Naive thymus-derived CD4-positive, alpha-beta T cell (primary cell): ENCODE measurements at regions not wholly inside any gene's neighbourhood (a gene's known extent, or its start where the extent isn't known, plus 50 kb on each side); places are given as distances from the start of the nearest gene placed in this dataset.

Experiments
- ATAC-seq: fragments of 150-1000 bp; cut with Tn5 transposase; 2 replicates; pipeline ENCODE4 v1.10.0; 2021; ENCODE audit warnings: mild to moderate bottlenecking, moderate library complexity
- CTCF ChIA-PET: fragments of 350-600 bp; sonication (Branson Sonifier 250); formaldehyde crosslinking; loops from one replicate; lab custom pipeline; 2021; ENCODE audit warnings: antibody characterized with exemption; lab: Charles Lee
- POLR2A ChIA-PET: fragments of 350-600 bp; sonication (Branson Sonifier 250); formaldehyde crosslinking; loops from one replicate; lab custom pipeline; 2021; ENCODE audit warnings: antibody characterized with exemption, inconsistent platforms; lab: Charles Lee
- DNase-seq, 9 donors: peaks; one replicate each; pipeline versions ENCODE4 v3.0.0 to v3.0.0-alpha.2; 2020 to 2022; ENCODE audit warnings: mixed read lengths in 1 of 9
- H3K27ac ChIP-seq: one replicate; pipeline ENCODE4 v1.7.0; 2013; ENCODE audit warnings: mild to moderate bottlenecking, low read depth, low read length, moderate library complexity
- H3K27me3 ChIP-seq, 2 donors: one replicate each; pipeline ENCODE4 v1.7.0; 2013; ENCODE audit warnings: low read length in 2 of 2, mild to moderate bottlenecking in 2 of 2, moderate library complexity in 2 of 2; ENCODE audit not compliant: control insufficient read depth in 2 of 2, insufficient read depth in 2 of 2
- H3K36me3 ChIP-seq, 3 experiments: 1 replicate in 2 of 3; 2 replicates in 1 of 3; pipeline ENCODE4 v1.7.0; 2013; ENCODE audit warnings: low read length in 3 of 3, mild to moderate bottlenecking in 3 of 3, moderate library complexity in 1 of 3; ENCODE audit not compliant: insufficient read depth in 3 of 3, control insufficient read depth in 2 of 3
- H3K4me1 ChIP-seq, 2 donors: one replicate each; pipeline ENCODE4 v1.7.0; 2013; ENCODE audit warnings: low read length in 2 of 2, mild to moderate bottlenecking in 2 of 2, moderate library complexity in 1 of 2; ENCODE audit not compliant: control insufficient read depth in 2 of 2, insufficient read depth in 2 of 2
- H3K4me3 ChIP-seq: 2 replicates; pipeline ENCODE4 v1.7.0; 2013; ENCODE audit warnings: mild to moderate bottlenecking, low read length
- H3K9me3 ChIP-seq, 3 experiments: 1 replicate in 2 of 3; 2 replicates in 1 of 3; pipeline ENCODE4 v1.7.0; 2013; ENCODE audit warnings: low read length in 3 of 3; ENCODE audit not compliant: control insufficient read depth in 2 of 3
- H3K27ac Mint-ChIP-seq, 9 donors: one replicate each; pipeline ENCODE4 v1.8.0; 2020 to 2022; ENCODE audit warnings: mixed read lengths in 9 of 9, mild to moderate bottlenecking in 8 of 9, moderate library complexity in 5 of 9, inconsistent platforms in 2 of 9
- H3K27me3 Mint-ChIP-seq, 5 donors: one replicate each; pipeline ENCODE4 v1.8.0; 2021 to 2022; ENCODE audit warnings: mixed read lengths in 5 of 5, mild to moderate bottlenecking in 1 of 5
- H3K36me3 Mint-ChIP-seq, 5 donors: one replicate each; pipeline ENCODE4 v1.8.0; 2020 to 2022; ENCODE audit warnings: mixed read lengths in 5 of 5, mild to moderate bottlenecking in 3 of 5, inconsistent platforms in 1 of 5
- H3K4me1 Mint-ChIP-seq, 7 donors: one replicate each; pipeline ENCODE4 v1.8.0; 2020 to 2022; ENCODE audit warnings: mixed read lengths in 7 of 7, mild to moderate bottlenecking in 3 of 7, inconsistent platforms in 1 of 7
- H3K4me3 Mint-ChIP-seq, 10 donors: one replicate each; pipeline ENCODE4 v1.8.0; 2020 to 2022; ENCODE audit warnings: mild to moderate bottlenecking in 10 of 10, mixed read lengths in 10 of 10, moderate library complexity in 6 of 10, inconsistent platforms in 2 of 10
- H3K9me3 Mint-ChIP-seq, 11 donors: one replicate each; pipeline ENCODE4 v1.8.0; 2020 to 2022; ENCODE audit warnings: mixed read lengths in 11 of 11, mild to moderate bottlenecking in 4 of 11, inconsistent platforms in 1 of 11, moderate library complexity in 1 of 11
- intact Hi-C, 2 donors: fragments of 100-400 bp; cut with micrococcal nuclease; formaldehyde crosslinking; loops; one replicate each; pipeline ENCODE4 v1.15.1; 2023

DNA sequence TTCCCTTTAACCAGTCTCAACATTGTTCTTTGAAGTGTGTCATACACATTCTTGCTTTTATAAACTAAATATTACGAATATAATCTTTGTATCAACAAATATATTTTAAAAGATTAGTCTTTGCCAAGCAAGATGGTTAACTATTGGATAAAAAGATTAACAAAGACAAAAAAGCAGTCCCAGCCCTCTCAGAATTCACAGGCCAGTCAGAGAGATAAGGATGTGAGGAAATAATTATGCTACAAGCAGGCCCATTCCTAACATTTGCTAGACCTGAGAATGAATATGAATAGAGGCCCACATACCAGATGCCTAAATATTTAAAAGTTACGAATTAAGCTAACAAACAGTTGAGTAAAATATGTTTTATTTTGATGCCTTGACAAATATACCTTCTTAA lies 457.7 kb downstream of the CETN3 start:
- H3K4me3 Mint-ChIP-seq = no peak overlapping the region
- no peak overlapping the region for H3K4me3 ChIP-seq
- no peaks in the 10 kb centered on the region for H3K4me1 ChIP-seq
- DNase-seq = no peak
- H3K27ac Mint-ChIP-seq = no peak overlapping the region
- ATAC-seq = no peak
- no peaks in the 10 kb centered on the region for H3K36me3 Mint-ChIP-seq
- H3K9me3 ChIP-seq = no peaks in the 10 kb centered on the region
- no peaks in the 10 kb centered on the region for H3K4me1 Mint-ChIP-seq
- peaks cover 0 to 9% (median 0%) of the 10 kb centered on the region in 11 donors for H3K9me3 Mint-ChIP-seq
- H3K27me3 Mint-ChIP-seq = no peaks in the 10 kb centered on the region
- no peaks in the 10 kb centered on the region for H3K27me3 ChIP-seq
- no peaks in the 10 kb centered on the region for H3K36me3 ChIP-seq
- no peak overlapping the region for H3K27ac ChIP-seq
- POLR2A ChIA-PET = no interaction called here
- intact Hi-C loops = no loop called here
- CTCF ChIA-PET = no interaction called here

DNA sequence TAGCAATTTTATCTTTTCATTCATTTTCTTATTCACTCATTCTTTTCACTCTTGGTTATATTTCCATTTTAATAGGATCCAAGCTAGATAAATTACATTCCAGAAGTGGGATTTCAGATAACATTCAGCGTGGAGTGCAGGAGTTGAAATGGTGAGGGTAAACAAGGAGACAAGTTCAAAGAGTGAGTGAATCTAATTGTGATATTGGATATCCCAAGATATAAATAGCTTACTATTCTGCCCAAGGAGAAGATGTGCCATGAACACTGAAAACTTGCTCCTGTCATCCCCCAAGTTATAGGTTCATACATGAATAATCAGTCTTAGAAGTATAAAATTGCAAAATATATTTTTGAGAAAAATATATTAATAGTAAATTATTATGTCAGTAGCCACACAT lies 459.3 kb downstream of the CETN3 start:
- Histone ChIP-seq H3K27me3 (no peaks in the 10 kb centered on the region), H3K27ac (no peak overlapping the region), H3K4me1 (no peaks in the 10 kb centered on the region), H3K4me3 (no peak overlapping the region), H3K9me3 (no peaks in the 10 kb centered on the region), H3K36me3 (no peaks in the 10 kb centered on the region)
- Mint-ChIP-seq H3K27ac (no peak overlapping the region), H3K4me3 (no peak overlapping the region), H3K36me3 (no peaks in the 10 kb centered on the region), H3K4me1 (no peaks in the 10 kb centered on the region), H3K27me3 (no peaks in the 10 kb centered on the region), H3K9me3 (peaks cover 0 to 9% (median 0%) of the 10 kb centered on the region in 11 donors)
- intact Hi-C loops = no loop called here
- POLR2A ChIA-PET = no interaction called here
- CTCF ChIA-PET = no interaction called here
- ATAC-seq (no peak), DNase-seq (no peak)

DNA sequence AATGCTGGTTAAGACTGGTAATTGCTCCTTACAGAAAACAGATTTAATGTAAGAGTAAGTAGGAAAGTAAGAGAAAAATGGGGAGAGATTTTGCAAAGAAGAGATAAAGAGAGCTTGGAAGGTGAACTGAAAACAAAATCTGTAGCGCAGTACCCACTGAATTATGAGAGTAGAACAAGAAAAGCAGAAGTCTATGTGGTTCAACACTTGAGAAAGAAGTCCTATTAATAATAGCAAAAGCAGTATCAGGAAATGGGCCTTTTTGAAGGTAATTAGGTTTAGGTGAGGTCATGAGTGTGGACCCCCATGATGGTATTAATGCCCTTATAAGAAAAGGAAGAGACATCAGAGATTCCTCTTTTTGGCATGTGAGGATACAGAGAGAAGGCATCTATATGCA lies 460.6 kb downstream of the CETN3 start:
- no peaks in the 10 kb centered on the region for H3K4me1 Mint-ChIP-seq
- Histone ChIP-seq H3K9me3 (no peaks in the 10 kb centered on the region), H3K36me3 (no peaks in the 10 kb centered on the region), H3K4me1 (no peaks in the 10 kb centered on the region), H3K4me3 (no peak overlapping the region), H3K27ac (no peak overlapping the region), H3K27me3 (no peaks in the 10 kb centered on the region)
- H3K9me3 Mint-ChIP-seq = peaks cover 0 to 9% (median 0%) of the 10 kb centered on the region in 11 donors
- H3K4me3 Mint-ChIP-seq = no peak overlapping the region
- no peak for DNase-seq
- ChIA-PET POLR2A (no interaction called here), CTCF (no interaction called here)
- no peaks in the 10 kb centered on the region for H3K27me3 Mint-ChIP-seq
- ATAC-seq = no peak
- H3K36me3 Mint-ChIP-seq = no peaks in the 10 kb centered on the region
- no peak overlapping the region for H3K27ac Mint-ChIP-seq
- intact Hi-C loops = no loop called here

DNA sequence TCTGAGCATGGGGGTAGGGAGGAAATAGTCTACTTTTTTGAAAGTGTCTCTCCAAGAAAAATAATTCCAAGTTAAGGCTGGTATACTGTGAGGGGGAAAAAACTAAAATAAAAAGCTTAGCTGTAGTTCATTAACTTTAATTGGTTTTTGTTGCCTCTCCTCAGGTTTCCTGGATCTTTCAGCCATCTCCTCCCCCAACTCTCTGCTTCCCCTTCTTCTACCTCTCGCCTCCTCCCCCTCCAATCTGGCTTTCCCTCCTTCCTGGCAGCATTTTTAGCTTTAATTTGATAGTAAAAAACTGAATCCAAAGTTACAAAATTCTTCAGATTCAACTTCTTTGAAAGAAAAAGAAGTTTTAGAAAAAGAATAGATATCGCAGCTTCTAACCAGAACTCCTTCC lies 462.6 kb downstream of the CETN3 start:
- no peak for ATAC-seq
- no peaks in the 10 kb centered on the region for H3K36me3 ChIP-seq
- H3K4me3 ChIP-seq = no peak overlapping the region
- Mint-ChIP-seq H3K27me3 (no peaks in the 10 kb centered on the region), H3K4me3 (no peak overlapping the region), H3K4me1 (no peaks in the 10 kb centered on the region), H3K36me3 (no peaks in the 10 kb centered on the region), H3K9me3 (peaks cover 0 to 3% (median 0%) of the 10 kb centered on the region in 11 donors), H3K27ac (no peak overlapping the region)
- H3K9me3 ChIP-seq = no peaks in the 10 kb centered on the region
- no peak overlapping the region for H3K27ac ChIP-seq
- no peaks in the 10 kb centered on the region for H3K4me1 ChIP-seq
- intact Hi-C loops = no loop called here
- no peak for DNase-seq
- POLR2A ChIA-PET = no interaction called here
- CTCF ChIA-PET = no interaction called here
- H3K27me3 ChIP-seq = no peaks in the 10 kb centered on the region

DNA sequence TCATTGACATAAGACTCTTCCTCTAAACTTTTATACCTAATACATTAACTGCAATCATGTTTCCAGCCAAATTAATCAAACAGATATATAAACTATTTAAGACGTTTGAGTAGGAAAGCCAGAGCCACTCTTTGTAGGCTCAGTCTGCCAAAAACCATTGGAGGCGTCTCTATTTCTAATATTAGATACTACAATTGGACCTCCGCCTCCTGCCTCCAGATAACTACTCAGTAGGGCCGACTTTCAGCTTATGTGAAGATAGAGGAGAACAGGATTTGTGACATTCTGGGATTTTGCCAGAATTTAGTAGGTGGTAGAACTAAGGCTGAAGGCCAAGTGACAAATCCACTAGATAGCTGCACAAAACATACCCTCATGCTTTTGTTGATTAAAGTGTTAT lies 463.0 kb downstream of the CETN3 start:
- no peaks in the 10 kb centered on the region for H3K27me3 ChIP-seq
- intact Hi-C loops = no loop called here
- no peak overlapping the region for H3K4me3 Mint-ChIP-seq
- no peaks in the 10 kb centered on the region for H3K27me3 Mint-ChIP-seq
- ATAC-seq = no peak
- H3K27ac ChIP-seq = no peak overlapping the region
- ChIA-PET POLR2A (no interaction called here), CTCF (no interaction called here)
- H3K4me1 Mint-ChIP-seq = no peaks in the 10 kb centered on the region
- H3K9me3 ChIP-seq = no peaks in the 10 kb centered on the region
- H3K4me3 ChIP-seq = no peak overlapping the region
- no peak overlapping the region for H3K27ac Mint-ChIP-seq
- no peaks in the 10 kb centered on the region for H3K36me3 ChIP-seq
- no peak for DNase-seq
- peaks cover 0 to 4% (median 0%) of the 10 kb centered on the region in 11 donors for H3K9me3 Mint-ChIP-seq
- H3K4me1 ChIP-seq = no peaks in the 10 kb centered on the region
- H3K36me3 Mint-ChIP-seq = no peaks in the 10 kb centered on the region

DNA sequence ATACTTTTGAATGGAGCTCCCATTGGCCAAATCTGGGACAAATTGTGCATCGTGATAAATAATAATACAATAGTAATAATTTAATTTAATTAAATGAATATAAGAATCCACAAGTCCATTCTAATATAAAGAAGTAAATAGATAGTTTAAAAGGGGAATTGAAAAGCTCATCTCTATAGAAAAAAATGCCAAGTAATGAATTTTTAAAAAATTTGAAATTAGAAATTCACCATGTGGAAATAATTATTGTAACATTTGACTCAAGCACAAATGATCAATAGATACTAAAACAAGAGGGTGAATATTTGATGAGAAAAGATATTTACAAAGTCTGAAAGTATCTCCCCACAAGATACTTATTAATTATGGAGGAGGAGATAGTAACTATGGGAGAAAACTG lies 467.4 kb downstream of the CETN3 start:
- DNase-seq (no peak), ATAC-seq (no peak)
- Mint-ChIP-seq H3K27me3 (no peaks in the 10 kb centered on the region), H3K9me3 (peaks cover 0 to 2% (median 0%) of the 10 kb centered on the region in 11 donors), H3K4me1 (no peaks in the 10 kb centered on the region), H3K36me3 (no peaks in the 10 kb centered on the region), H3K4me3 (no peak overlapping the region), H3K27ac (no peak overlapping the region)
- H3K27ac ChIP-seq = no peak overlapping the region
- no peak overlapping the region for H3K4me3 ChIP-seq
- no peaks in the 10 kb centered on the region for H3K9me3 ChIP-seq
- H3K36me3 ChIP-seq = no peaks in the 10 kb centered on the region
- H3K4me1 ChIP-seq = no peaks in the 10 kb centered on the region
- ChIA-PET POLR2A (no interaction called here), CTCF (no interaction called here)
- intact Hi-C loops = no loop called here
- H3K27me3 ChIP-seq = no peaks in the 10 kb centered on the region

DNA sequence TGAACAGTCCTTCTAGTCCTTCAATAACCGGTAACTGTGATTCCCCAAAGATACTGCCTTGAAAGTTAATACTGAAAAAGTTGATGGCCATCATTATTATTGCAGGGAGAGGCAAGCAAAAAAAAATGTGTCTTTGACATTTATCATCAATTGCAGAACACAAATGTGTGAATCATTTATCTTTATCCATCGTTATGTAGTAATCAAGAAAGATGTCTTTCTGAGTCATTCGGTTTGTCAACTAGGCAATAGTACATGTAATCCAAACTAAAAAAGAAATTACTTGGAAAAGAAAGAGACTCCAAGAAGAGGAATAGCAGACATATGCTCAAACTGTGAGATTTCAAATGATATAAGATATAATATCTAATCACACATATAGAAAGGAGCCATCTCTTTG lies 473.0 kb downstream of the CETN3 start:
- no peak overlapping the region for H3K27ac ChIP-seq
- no peaks in the 10 kb centered on the region for H3K27me3 Mint-ChIP-seq
- peaks cover 0 to under 1% (median 0%) of the 10 kb centered on the region in 11 donors for H3K9me3 Mint-ChIP-seq
- ChIA-PET POLR2A (no interaction called here), CTCF (no interaction called here)
- no peak for ATAC-seq
- H3K27me3 ChIP-seq = no peaks in the 10 kb centered on the region
- H3K9me3 ChIP-seq = no peaks in the 10 kb centered on the region
- no peak overlapping the region for H3K27ac Mint-ChIP-seq
- intact Hi-C loops = no loop called here
- H3K4me1 Mint-ChIP-seq = no peaks in the 10 kb centered on the region
- no peaks in the 10 kb centered on the region for H3K36me3 Mint-ChIP-seq
- no peaks in the 10 kb centered on the region for H3K36me3 ChIP-seq
- no peak overlapping the region for H3K4me3 ChIP-seq
- no peak for DNase-seq
- H3K4me1 ChIP-seq = no peaks in the 10 kb centered on the region
- H3K4me3 Mint-ChIP-seq = no peak overlapping the region
